ENCODE measurements at regions not wholly inside any gene's neighbourhood (a gene's known extent, or its start where the extent isn't known, plus 50 kb on each side); places are given as distances from the start of the nearest gene placed in this dataset.
"Not testable (repeated sequence)": the region's sequence is repeated elsewhere in the genome, so short reads cannot be mapped to it uniquely, and the experiment has no call there.

- not testable (repeated sequence) for TF ChIP-seq CTCF (IDR thresholded peaks at IDR 0.05; ENCODE audit: poor library complexity); EZH2 (IDR thresholded peaks at IDR 0.05; ENCODE audit: borderline replicate concordance)
These were observed 55.7 kb upstream of the FNDC3B start for GRCh38 chr3:171983685-171984084.
